Activated naive CD4-positive, alpha-beta T cell treated with anti-CD3 and anti-CD28 coated beads, Interleukin-2, amount 10 ng/mL, durations not matched to agents 7 days and 5 days (primary cell): ENCODE measurements at regions not wholly inside any gene's neighbourhood (a gene's known extent, or its start where the extent isn't known, plus 50 kb on each side); places are given as distances from the start of the nearest gene placed in this dataset.
A peak's percentile ranks its signal among the peaks of the same experiment; 100 is the strongest.
"Not testable (repeated sequence)": the region's sequence is repeated elsewhere in the genome, so short reads cannot be mapped to it uniquely, and the experiment has no call there.

Experiments used
- CTCF ChIA-PET: fragments of 350-600 bp; sonication (Branson Sonifier 250); formaldehyde crosslinking; loops from one replicate; lab custom pipeline; 2021; ENCODE audit warnings: antibody characterized with exemption; lab: Charles Lee
- DNase-seq: peaks from one replicate; pipeline ENCODE4 v3.0.0-alpha.2; 2020
- H3K27ac Mint-ChIP-seq: one replicate; pipeline ENCODE4 v1.8.0; 2021; ENCODE audit warnings: mild to moderate bottlenecking, moderate library complexity, mixed read lengths
- H3K27me3 Mint-ChIP-seq: one replicate; pipeline ENCODE4 v1.8.0; 2021; ENCODE audit warnings: mild to moderate bottlenecking, mixed read lengths
- H3K36me3 Mint-ChIP-seq: one replicate; pipeline ENCODE4 v1.8.0; 2021; ENCODE audit warnings: mixed read lengths
- H3K4me1 Mint-ChIP-seq: one replicate; pipeline ENCODE4 v1.8.0; 2021; ENCODE audit warnings: mixed read lengths
- H3K4me3 Mint-ChIP-seq: one replicate; pipeline ENCODE4 v1.8.0; 2021; ENCODE audit warnings: mild to moderate bottlenecking, moderate library complexity, mixed read lengths
- H3K9me3 Mint-ChIP-seq: one replicate; pipeline ENCODE4 v1.8.0; 2021; ENCODE audit warnings: mixed read lengths

DNA sequence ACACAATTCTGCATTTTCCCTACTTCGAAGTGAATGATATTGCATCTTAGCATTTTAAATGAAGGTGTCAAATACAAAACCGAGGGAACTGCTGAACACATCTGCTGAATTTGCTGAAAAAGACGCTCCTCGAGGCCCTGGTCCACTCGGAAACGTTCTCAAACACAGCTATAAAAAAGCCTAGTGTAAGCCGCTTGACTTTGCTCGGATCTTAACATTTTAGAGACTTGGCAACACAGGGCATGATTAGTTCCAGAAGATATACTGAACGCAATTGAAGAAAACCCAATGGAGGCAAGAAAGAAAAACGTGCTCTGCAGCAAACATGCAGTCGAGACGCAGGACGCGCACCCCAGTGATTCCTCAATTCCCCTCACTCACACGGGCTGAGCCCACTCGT lies 506.4 kb upstream of the AMELY start:
- CTCF ChIA-PET, result no interaction called here
- Mint-ChIP-seq H3K4me1 (no peaks in the 10 kb centered on the region), H3K36me3 (no peaks in the 10 kb centered on the region), H3K4me3 (no peak overlapping the region), H3K27me3 (no peaks in the 10 kb centered on the region), H3K27ac (no peak overlapping the region), H3K9me3 (no peaks in the 10 kb centered on the region)
- DNase-seq, result no peak

DNA sequence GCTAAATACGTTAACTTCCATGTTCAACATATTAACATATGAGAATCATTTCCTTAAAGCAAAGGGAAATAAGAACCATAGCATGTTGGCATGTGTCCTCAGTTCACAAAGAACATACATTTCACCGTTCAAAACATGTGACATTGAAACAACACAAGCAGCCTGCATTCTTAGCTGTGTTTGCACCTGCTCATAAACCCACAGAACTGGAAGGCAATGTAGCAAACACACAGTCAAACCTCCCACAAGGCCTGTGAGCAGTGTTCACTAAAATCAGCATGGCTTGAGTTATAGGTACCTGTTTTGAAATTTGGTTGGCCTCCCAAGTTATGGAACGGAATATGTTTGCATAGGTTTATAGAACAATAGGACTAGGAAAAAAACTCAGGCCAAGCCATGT lies 504.9 kb upstream of the AMELY start:
- H3K27ac Mint-ChIP-seq, result no peak overlapping the region
- no peaks in the 10 kb centered on the region for H3K9me3 Mint-ChIP-seq
- no peak for DNase-seq
- no peak overlapping the region for H3K4me3 Mint-ChIP-seq
- CTCF ChIA-PET, result no interaction called here
- no peaks in the 10 kb centered on the region for H3K27me3 Mint-ChIP-seq
- no peaks in the 10 kb centered on the region for H3K4me1 Mint-ChIP-seq
- H3K36me3 Mint-ChIP-seq, result no peaks in the 10 kb centered on the region

DNA sequence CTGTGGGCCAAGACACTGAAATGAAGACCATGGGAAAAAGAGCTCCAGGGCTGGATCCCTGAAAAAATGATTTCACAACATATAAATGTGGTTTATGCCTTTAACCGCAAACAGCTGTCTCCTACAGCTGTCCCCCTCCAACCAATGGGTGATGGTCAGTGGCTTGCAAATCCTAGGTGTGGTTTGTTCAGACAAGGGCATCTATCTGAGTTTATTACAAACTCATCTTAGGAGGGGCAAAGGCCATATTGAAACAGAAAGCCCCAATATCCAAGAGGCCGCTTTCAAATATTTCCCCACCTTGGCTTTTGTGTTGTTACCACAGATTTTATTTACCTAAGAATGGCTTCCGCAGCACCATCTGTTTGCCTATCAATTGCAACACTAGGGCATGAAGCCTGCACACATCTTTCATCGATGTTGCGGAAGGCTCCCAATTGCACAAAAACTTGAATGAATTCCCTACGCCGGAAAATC lies 503.6 kb upstream of the AMELY start:
- CTCF ChIA-PET, result no interaction called here
- no peaks in the 10 kb centered on the region for H3K9me3 Mint-ChIP-seq

DNA sequence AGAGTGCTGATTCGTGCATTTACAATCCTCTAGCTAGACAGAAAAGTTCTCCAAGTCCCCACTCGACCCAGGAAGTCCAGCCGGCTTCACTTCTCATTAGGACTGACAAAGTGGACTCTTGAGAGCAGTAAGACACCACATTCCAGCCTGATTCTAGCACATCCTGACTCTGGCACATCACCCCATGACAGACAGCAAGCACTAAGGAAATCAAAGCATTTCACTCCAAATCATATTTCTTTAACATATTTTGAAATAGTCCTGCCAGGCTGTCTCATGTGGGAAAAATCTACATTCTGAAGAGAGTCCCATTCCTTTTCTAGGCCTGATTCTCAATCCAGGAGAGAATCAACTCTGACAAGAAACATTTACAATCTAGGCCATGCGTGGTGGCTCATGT lies 478.5 kb upstream of the AMELY start:
- Mint-ChIP-seq H3K4me1 (no peaks in the 10 kb centered on the region), H3K27me3 (no peaks in the 10 kb centered on the region), H3K4me3 (no peak overlapping the region), H3K27ac (no peak overlapping the region), H3K9me3 (peaks cover 40% of the 10 kb centered on the region), H3K36me3 (peaks cover 39% of the 10 kb centered on the region)
- CTCF ChIA-PET, result no interaction called here
- no peak for DNase-seq

More for the DNA sequence above, 503.6 kb upstream of the AMELY start:
- Mint-ChIP-seq H3K27me3 (no peaks in the 10 kb centered on the region), H3K27ac (no peak overlapping the region), H3K4me3 (no peak overlapping the region), H3K36me3 (no peaks in the 10 kb centered on the region), H3K4me1 (no peaks in the 10 kb centered on the region)
- no peak for DNase-seq

DNA sequence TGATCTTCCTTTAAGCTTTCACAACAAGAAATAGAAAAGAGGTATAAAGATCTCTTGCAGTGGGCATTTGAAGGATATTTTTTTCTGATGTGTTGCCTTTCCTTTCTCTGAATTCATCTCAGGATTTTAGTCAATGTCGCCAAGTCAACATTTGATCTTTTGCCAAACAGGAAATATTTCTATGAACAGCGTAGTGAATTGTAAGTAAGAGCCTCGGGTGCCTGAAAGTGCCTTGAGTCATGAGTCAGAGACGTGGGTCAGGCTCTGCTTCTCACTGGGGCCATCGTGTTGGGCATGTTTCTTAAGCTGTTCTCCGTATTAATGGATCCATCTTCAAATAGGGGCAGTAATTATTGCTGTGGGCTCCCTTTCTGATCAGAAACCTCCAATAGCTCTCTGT lies 471.4 kb upstream of the AMELY start:
- CTCF ChIA-PET, result no interaction called here
- peak overlapping the region; percentile 52 for H3K27ac Mint-ChIP-seq
- H3K36me3 Mint-ChIP-seq, result peaks cover 54% of the 10 kb centered on the region
- H3K27me3 Mint-ChIP-seq, result no peaks in the 10 kb centered on the region
- no peak overlapping the region for H3K4me3 Mint-ChIP-seq
- no peak for DNase-seq
- peaks cover 21% of the 10 kb centered on the region for H3K4me1 Mint-ChIP-seq
- H3K9me3 Mint-ChIP-seq, result no peaks in the 10 kb centered on the region

DNA sequence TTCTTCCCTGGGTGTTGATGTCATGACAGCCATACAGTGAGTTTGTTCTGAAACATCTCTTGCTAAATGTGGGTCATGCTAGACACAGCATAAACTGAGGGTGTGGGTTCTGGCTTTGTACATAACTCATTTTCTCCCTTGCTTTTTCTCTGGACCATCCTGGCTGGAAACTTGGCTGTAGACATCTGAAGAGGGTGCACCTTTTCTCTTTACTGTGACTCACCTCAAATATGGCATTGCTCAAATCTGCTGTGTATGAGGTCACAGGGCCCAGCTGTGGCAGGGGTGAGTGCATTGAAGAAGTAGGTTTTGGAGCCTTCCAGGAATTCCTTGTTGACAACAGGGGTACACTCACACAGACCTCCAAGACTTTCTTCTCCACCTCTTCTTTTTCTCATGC lies 465.5 kb upstream of the AMELY start:
- no peaks in the 10 kb centered on the region for H3K27me3 Mint-ChIP-seq
- CTCF ChIA-PET, result no interaction called here
- peak overlapping the region; percentile 24 for H3K27ac Mint-ChIP-seq
- H3K9me3 Mint-ChIP-seq, result no peaks in the 10 kb centered on the region
- peaks cover 48% of the 10 kb centered on the region for H3K36me3 Mint-ChIP-seq
- no peak for DNase-seq
- H3K4me3 Mint-ChIP-seq, result no peak overlapping the region
- peaks cover 5% of the 10 kb centered on the region for H3K4me1 Mint-ChIP-seq

DNA sequence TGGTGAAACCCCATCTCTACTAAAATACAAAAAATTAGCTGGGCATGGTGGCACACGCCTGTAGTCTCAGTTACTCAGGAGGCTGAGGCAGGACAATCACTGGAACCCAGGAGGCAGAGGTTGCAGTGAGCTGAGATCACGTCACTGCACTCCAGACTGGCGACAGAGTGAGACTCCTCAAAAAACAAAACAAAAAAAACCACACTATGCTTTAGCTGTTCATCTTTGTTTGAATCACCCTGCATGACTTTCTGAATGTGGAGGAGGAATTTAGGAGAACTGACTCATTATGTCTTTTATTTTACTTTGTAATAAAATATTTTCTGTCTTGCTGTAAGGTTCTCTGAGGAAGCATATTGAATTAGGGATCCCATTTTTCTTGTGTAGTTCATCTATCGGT lies 462.9 kb upstream of the AMELY start:
- peaks cover 46% of the 10 kb centered on the region for H3K36me3 Mint-ChIP-seq
- CTCF ChIA-PET, H3K9me3 Mint-ChIP-seq, H3K4me3 Mint-ChIP-seq, H3K27me3 Mint-ChIP-seq, H3K4me1 Mint-ChIP-seq, DNase-seq, H3K27ac Mint-ChIP-seq: not testable (repeated sequence)

DNA sequence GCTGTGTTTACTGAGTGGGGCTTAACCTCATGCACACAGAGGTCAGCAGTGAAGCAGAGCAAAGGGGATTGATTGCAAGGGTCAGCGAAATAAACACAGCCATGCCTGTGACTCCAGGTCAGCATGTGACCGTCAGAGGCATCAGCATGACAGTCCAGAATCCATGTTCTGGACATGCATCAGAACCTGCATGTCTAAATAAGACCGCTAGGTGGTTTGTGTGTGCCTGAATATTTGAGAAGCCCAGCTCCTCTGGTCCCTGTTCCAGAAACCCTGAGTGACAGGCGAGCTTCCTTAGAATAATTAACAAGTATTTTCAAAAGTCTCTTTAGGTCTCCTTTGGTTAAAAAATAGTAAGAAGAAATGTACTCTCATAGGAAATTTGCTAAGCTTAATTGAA lies 460.4 kb upstream of the AMELY start:
- H3K27me3 Mint-ChIP-seq, H3K9me3 Mint-ChIP-seq, H3K27ac Mint-ChIP-seq, DNase-seq, H3K4me1 Mint-ChIP-seq, H3K4me3 Mint-ChIP-seq: not testable (repeated sequence)
- CTCF ChIA-PET, result interaction anchor here (0.9 kb wide), 1 partner anchor 26 kb away, joined by 3 read pairs; no protein-coding TSS in a partner anchor
- peaks cover 39% of the 10 kb centered on the region for H3K36me3 Mint-ChIP-seq

DNA sequence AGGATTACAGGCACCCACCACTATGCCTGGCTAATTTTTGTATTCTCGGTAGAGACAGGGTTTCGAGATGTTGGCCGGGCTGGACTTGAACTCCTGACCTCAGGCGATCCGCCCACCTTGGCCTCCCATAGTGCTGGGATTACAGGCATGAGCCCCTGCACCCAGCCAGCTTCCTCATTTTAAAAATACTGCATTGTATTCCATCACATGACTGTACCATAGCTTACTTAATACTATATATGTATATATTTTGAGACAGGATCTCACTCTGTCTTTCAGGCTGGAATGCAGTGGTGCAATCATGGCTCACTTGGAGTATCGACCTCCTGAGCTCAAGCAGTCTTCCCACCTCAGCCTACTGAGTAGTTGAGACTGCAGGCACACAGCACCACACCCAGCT lies 459.5 kb upstream of the AMELY start:
- H3K27me3 Mint-ChIP-seq, CTCF ChIA-PET, H3K4me1 Mint-ChIP-seq, H3K9me3 Mint-ChIP-seq, H3K4me3 Mint-ChIP-seq, H3K27ac Mint-ChIP-seq, DNase-seq: not testable (repeated sequence)
- H3K36me3 Mint-ChIP-seq, result peaks cover 31% of the 10 kb centered on the region

DNA sequence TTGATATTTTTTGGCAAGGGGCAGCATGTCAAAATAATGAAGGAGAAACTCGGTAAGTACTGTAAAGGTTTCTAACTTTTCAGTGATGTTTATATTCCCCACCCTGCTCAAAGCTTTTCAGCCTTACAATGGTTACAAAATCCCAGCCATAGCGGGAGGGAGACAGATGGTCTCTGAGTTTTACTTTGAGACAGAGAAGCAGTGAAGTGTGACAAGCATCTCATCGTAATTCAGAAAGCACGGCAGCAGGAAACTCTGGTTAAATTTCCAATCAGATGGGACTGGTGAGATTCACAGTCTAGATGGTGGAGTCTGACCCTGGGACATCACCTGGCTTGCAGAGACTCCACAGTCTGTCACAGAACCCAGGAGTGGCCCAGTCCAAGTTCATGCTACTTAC lies 448.0 kb upstream of the AMELY start:
- DNase-seq, result no peak
- Mint-ChIP-seq H3K9me3 (no peaks in the 10 kb centered on the region), H3K4me1 (peaks cover 2% of the 10 kb centered on the region), H3K27me3 (no peaks in the 10 kb centered on the region), H3K36me3 (peaks cover 50% of the 10 kb centered on the region), H3K4me3 (no peak overlapping the region), H3K27ac (no peak overlapping the region)
- CTCF ChIA-PET, result no interaction called here

DNA sequence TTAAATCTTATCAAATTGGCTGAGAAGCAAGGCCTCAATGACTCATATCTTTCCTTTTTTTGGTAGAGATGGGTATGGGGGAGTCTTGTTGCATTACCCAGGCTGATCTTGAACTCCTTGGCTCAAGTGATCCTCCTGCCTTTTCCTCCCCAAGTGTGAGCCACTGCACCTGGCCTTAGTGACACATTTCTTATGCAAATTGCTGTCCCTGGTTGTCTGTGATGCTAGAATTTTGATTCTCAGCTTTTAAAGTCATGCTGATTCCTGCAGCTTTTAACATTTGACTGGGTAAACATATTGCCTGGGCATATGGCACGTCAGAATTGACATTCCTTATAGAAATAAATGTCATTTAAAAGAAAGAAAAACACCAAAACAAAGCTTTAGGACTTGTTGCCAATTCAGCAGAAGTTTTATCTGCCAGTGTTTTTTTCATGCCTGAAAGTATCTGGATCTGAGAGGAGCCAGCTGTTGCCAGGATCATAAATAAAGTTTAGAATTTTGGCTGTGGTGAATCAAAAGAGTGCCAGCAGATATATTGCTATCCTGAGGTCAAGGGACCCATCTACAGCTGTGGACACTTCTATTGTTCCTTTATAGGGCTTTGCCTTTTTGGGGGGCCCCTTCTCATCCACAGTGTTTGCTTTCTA lies 446.7 kb upstream of the AMELY start:
- Mint-ChIP-seq H3K4me1 (peaks cover 2% of the 10 kb centered on the region), H3K27me3 (no peaks in the 10 kb centered on the region), H3K27ac (no peak overlapping the region), H3K4me3 (no peak overlapping the region), H3K9me3 (no peaks in the 10 kb centered on the region), H3K36me3 (peaks cover 43% of the 10 kb centered on the region)
- CTCF ChIA-PET, result no interaction called here
- DNase-seq, result no peak

DNA sequence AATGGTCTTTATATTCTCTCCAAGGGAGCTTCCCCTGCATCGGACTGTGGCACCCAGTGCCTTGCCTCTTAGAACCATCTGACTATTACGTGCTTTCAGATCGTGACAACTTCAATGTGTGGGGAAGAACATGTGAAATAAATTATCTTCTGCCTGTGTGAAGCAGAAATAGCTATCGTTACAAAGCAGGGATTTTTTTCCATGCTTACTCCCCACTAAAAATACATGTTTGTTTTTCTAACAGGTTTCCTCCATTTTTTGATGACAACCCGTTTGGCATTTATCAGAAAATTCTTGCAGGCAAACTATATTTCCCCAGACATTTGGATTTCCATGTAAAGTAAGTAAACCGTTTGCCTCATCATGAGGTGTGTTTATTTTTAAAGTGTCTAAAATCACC lies 444.3 kb upstream of the AMELY start:
- CTCF ChIA-PET, H3K4me3 Mint-ChIP-seq, H3K9me3 Mint-ChIP-seq, H3K4me1 Mint-ChIP-seq, DNase-seq, H3K27me3 Mint-ChIP-seq, H3K27ac Mint-ChIP-seq: not testable (repeated sequence)
- peaks cover 41% of the 10 kb centered on the region for H3K36me3 Mint-ChIP-seq

DNA sequence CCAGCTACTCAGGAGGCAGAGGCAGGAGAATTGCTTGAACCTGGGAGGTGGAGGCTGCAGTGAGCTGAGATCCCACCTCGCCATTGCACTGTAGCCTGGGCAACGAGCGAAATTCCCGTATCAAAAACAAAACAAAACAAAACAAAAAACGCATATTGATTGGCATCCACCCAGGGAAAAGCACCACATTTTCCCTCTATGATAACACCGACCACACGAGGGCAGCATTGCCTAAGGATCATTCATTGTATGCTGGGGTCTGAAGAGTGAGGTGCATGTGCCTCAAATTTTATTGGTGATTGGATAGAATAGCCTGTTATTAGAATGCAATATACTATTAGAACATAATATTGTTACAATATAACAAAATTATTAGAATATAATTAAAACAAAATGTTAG lies 433.1 kb upstream of the AMELY start:
- no peak overlapping the region for H3K4me3 Mint-ChIP-seq
- CTCF ChIA-PET, result no interaction called here
- peaks cover 40% of the 10 kb centered on the region for H3K4me1 Mint-ChIP-seq
- peaks cover 45% of the 10 kb centered on the region for H3K36me3 Mint-ChIP-seq
- H3K9me3 Mint-ChIP-seq, result no peaks in the 10 kb centered on the region
- peak; percentile 54 for DNase-seq
- H3K27ac Mint-ChIP-seq, result peak overlapping the region; percentile 81
- H3K27me3 Mint-ChIP-seq, result no peaks in the 10 kb centered on the region

DNA sequence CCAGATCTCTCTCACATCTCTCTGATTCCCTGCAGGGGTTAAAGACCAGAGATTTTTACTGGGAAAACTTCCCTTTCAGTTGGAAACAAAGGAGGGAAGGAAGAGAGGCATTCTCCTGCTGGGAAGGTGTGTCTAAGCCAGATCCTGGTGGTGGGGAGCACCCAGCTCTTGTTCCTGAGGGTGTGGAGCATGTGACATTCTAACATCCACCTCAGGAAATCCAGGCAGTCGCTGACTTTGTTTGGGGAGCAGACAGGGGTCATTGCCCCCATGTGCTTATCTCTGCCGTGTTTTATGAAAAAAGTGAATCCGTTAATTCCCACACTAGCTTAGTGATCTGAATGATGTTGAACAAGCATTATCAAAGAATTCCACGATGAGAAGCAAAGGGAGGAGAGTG lies 431.7 kb upstream of the AMELY start:
- H3K4me3 Mint-ChIP-seq, result no peak overlapping the region
- H3K4me1 Mint-ChIP-seq, result peaks cover 53% of the 10 kb centered on the region
- CTCF ChIA-PET, result interaction anchor here (1.4 kb wide), 1 partner anchor 32 kb away, joined by 5 read pairs; no protein-coding TSS in a partner anchor
- no peak for DNase-seq
- H3K27me3 Mint-ChIP-seq, result no peaks in the 10 kb centered on the region
- no peaks in the 10 kb centered on the region for H3K9me3 Mint-ChIP-seq
- peak overlapping the region; percentile 83 for H3K27ac Mint-ChIP-seq
- H3K36me3 Mint-ChIP-seq, result peaks cover 50% of the 10 kb centered on the region

DNA sequence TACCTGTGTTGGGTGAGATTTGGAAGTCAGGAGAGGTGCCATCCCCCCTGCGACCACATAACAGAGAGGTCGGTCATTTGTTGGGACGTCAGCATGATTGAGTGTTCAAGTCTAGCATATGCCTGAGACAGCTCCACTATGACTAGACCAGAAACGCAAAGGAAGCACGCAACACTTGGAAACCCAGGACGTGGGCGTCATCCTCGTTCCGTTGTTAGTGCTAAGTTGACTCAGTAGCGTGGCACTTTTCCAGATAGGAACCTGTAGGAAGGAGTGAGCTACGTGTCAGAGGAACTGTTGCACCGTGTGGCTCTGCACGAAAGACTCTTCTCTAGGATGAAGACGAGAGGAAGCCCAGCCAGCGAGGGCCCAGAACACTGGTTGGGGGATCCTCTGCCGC lies 431.2 kb upstream of the AMELY start:
- CTCF ChIA-PET, result interaction anchor here (1.4 kb wide), 1 partner anchor 31 kb away, joined by 5 read pairs; no protein-coding TSS in a partner anchor
- DNase-seq, H3K4me3 Mint-ChIP-seq, H3K27me3 Mint-ChIP-seq, H3K9me3 Mint-ChIP-seq: not testable (repeated sequence)
- Mint-ChIP-seq H3K36me3 (peaks cover 55% of the 10 kb centered on the region), H3K4me1 (peaks cover 58% of the 10 kb centered on the region), H3K27ac (peak overlapping the region; percentile 83)
